HCT116 (cell line): ENCODE measurements at regions not wholly inside any gene's neighbourhood (a gene's known extent, or its start where the extent isn't known, plus 50 kb on each side); places are given as distances from the start of the nearest gene placed in this dataset.

Experiments
- ATAC-seq: fragments of 200-7000 bp; cut with Tn5 transposase; 2 replicates; pipeline ENCODE4 v1.9.1; 2020; ENCODE audit warnings: mild to moderate bottlenecking, moderate library complexity
- BruUV-seq: library from RNA; stranded (reverse); fragments of 400-500 nt; replicated peaks from 2 replicates; lab custom pipeline; 2021; lab: Mats Ljungman, UMichigan
- CTCF ChIA-PET: fragments of 300-600 bp; sonication (Branson Sonifier 250); formaldehyde crosslinking; loops from one replicate; lab custom pipeline; 2021; ENCODE audit warnings: antibody characterized with exemption; lab: Charles Lee
- POLR2A ChIA-PET: fragments of 300-600, 350-600 bp; sonication (Branson Sonifier 250); formaldehyde crosslinking; loops from one replicate; lab custom pipeline; 2021; ENCODE audit warnings: antibody characterized with exemption; lab: Charles Lee
- RAD21 ChIA-PET, 2 experiments: fragments of 300-600 bp; sonication (Branson Sonifier 250); formaldehyde crosslinking; loops; one replicate each; lab custom pipeline; 2023; ENCODE audit warnings: low total read pairs in 2 of 2; ENCODE audit not compliant: uncharacterized antibody in 2 of 2, unreplicated experiment in 2 of 2, low non-redundant PET in 1 of 2; lab: Charles Lee
- DNase-seq: peaks from one replicate; pipeline ENCODE4 v3.0.0-alpha.2; 2010; ENCODE audit warnings: low read depth, low spot score
- H2AFZ ChIP-seq: fragments of 200-600 bp; shearing (Covaris generic), sonication (generic); 2 replicates; pipeline ENCODE4 v1.6.1; 2017; ENCODE audit warnings: low read depth, mixed run types, mixed read lengths, antibody characterized with exemption, low read length; ENCODE audit not compliant: poor library complexity, severe bottlenecking
- H3K27ac ChIP-seq: 2 replicates; pipeline ENCODE4 v1.5.1; 2012; ENCODE audit warnings: low read depth, low read length
- H3K27me3 ChIP-seq: fragments of 200-600 bp; sonication (generic); 2 replicates; pipeline ENCODE4 v1.6.1; 2016; ENCODE audit warnings: mixed run types, low read length, mixed read lengths; ENCODE audit not compliant: insufficient read depth
- H3K36me3 ChIP-seq, 2 experiments: fragments of 200-500 bp in 1 of 2; fragments of 200-600 bp in 1 of 2; sonication (Bioruptor generic) in 1 of 2; sonication (generic) in 1 of 2; 2 replicates each; pipeline versions ENCODE4 v1.5.1 to v1.6.1; 2014 to 2016; ENCODE audit warnings: low read length in 2 of 2, inconsistent platforms in 1 of 2, mixed read lengths in 1 of 2, mixed run types in 1 of 2; ENCODE audit not compliant: insufficient read depth in 2 of 2, control insufficient read depth in 1 of 2
- H3K4me1 ChIP-seq, 2 experiments: fragments of 200-600 bp in 1 of 2; sonication (generic) in 1 of 2; 2 replicates each; pipeline versions ENCODE4 v1.5.1 to v1.6.1; 2012 to 2017; ENCODE audit warnings: low read length in 2 of 2, inconsistent platforms in 1 of 2, mild to moderate bottlenecking in 1 of 2, mixed read lengths in 1 of 2, mixed run types in 1 of 2, moderate library complexity in 1 of 2; ENCODE audit not compliant: insufficient read depth in 2 of 2, control insufficient read depth in 1 of 2
- H3K4me2 ChIP-seq: fragments of 200-600 bp; sonication (generic); 2 replicates; pipeline ENCODE4 v1.6.1; 2017; ENCODE audit warnings: mixed run types, low read length, mixed read lengths
- H3K4me3 ChIP-seq, 2 experiments: fragments of 200-600 bp in 1 of 2; sonication (generic) in 1 of 2; replicated peaks in 1 of 2; 2 replicates each; pipeline ENCODE4 v1.5.1; 2011 to 2016; ENCODE audit warnings: low read length in 2 of 2, control low read depth in 1 of 2, low read depth in 1 of 2, mild to moderate bottlenecking in 1 of 2, mixed read lengths in 1 of 2, mixed run types in 1 of 2
- H3K79me2 ChIP-seq: fragments of 200-600 bp; sonication (generic); 2 replicates; pipeline ENCODE4 v1.6.1; 2017; ENCODE audit warnings: mild to moderate bottlenecking, mixed run types, low read length, moderate library complexity, mixed read lengths; ENCODE audit not compliant: insufficient read depth
- H3K9ac ChIP-seq: fragments of 200-600 bp; sonication (generic); 2 replicates; pipeline ENCODE4 v1.6.1; 2016; ENCODE audit warnings: low read length, mixed read lengths
- H3K9me2 ChIP-seq: fragments of 200-600 bp; sonication (generic), shearing (Covaris generic); 2 replicates; pipeline ENCODE4 v1.6.1; 2017; ENCODE audit warnings: mixed run types, mild to moderate bottlenecking, moderate library complexity; ENCODE audit not compliant: insufficient read depth
- H3K9me3 ChIP-seq, 2 experiments: fragments of 200-500 bp in 1 of 2; fragments of 200-600 bp in 1 of 2; sonication (Bioruptor generic) in 1 of 2; sonication (generic) in 1 of 2; 2 replicates each; pipeline ENCODE4 v1.6.1; 2014 to 2017; ENCODE audit warnings: low read length in 2 of 2, mixed read lengths in 2 of 2, inconsistent platforms in 1 of 2, low read depth in 1 of 2, mild to moderate bottlenecking in 1 of 2, mixed run types in 1 of 2, moderate library complexity in 1 of 2; ENCODE audit not compliant: control insufficient read depth in 1 of 2, insufficient read depth in 1 of 2
- H4K20me1 ChIP-seq: fragments of 200-600 bp; sonication (generic), shearing (Covaris generic); 2 replicates; pipeline ENCODE4 v1.6.1; 2017; ENCODE audit warnings: mixed run types, mild to moderate bottlenecking, moderate library complexity; ENCODE audit not compliant: insufficient read depth
- CBX3 ChIP-seq: IDR thresholded peaks from 2 replicates; pipeline ENCODE4 v1.6.1; 2012; ENCODE audit warnings: low read depth
- CTCF ChIP-seq, 3 experiments: fragments of 200-600 bp in 1 of 3; sonication (generic) in 1 of 3; IDR thresholded peaks in 2 of 3; conservative IDR thresholded peaks in 1 of 3; 2 replicates each; pipeline ENCODE4 v1.5.1; 2012 to 2017; ENCODE audit warnings: low read depth in 2 of 3, low read length in 2 of 3, antibody characterized with exemption in 1 of 3, borderline replicate concordance in 1 of 3, control low read depth in 1 of 3, mild to moderate bottlenecking in 1 of 3, mixed read lengths in 1 of 3, mixed run types in 1 of 3, moderate library complexity in 1 of 3; ENCODE audit not compliant: insufficient read depth in 1 of 3
- EGR1 ChIP-seq: IDR thresholded peaks from 2 replicates; pipeline ENCODE4 v1.6.1; 2012; ENCODE audit warnings: low read depth
- ELF1 ChIP-seq: IDR thresholded peaks from 2 replicates; pipeline ENCODE4 v1.6.1; 2012; ENCODE audit warnings: low read depth, borderline replicate concordance
- EZH2 ChIP-seq: fragments of 200-600 bp; sonication (generic); IDR thresholded peaks from 2 replicates; pipeline ENCODE4 v1.6.1; 2017; ENCODE audit warnings: antibody characterized with exemption, mixed run types
- EZH2phosphoT487 ChIP-seq: fragments of 200-600 bp; IDR thresholded peaks from 2 replicates; pipeline ENCODE4 v1.6.1; 2018; ENCODE audit warnings: antibody characterized with exemption, borderline replicate concordance
- FOSL1 ChIP-seq: IDR thresholded peaks from 2 replicates; pipeline ENCODE4 v1.6.1; 2012; ENCODE audit warnings: low read depth
- POLR2AphosphoS5 ChIP-seq: IDR thresholded peaks from 2 replicates; pipeline ENCODE4 v1.6.1; 2011; ENCODE audit warnings: mild to moderate bottlenecking, low read depth, low read length, moderate library complexity
- RAD21 ChIP-seq: IDR thresholded peaks from 2 replicates; pipeline ENCODE4 v1.6.1; 2012; ENCODE audit warnings: low read depth, mild to moderate bottlenecking
- REST ChIP-seq: IDR thresholded peaks from 2 replicates; pipeline ENCODE4 v1.6.1; 2012; ENCODE audit warnings: low read depth
- SIN3A ChIP-seq: IDR thresholded peaks from 2 replicates; pipeline ENCODE4 v1.6.1; 2012; ENCODE audit warnings: low read depth
- SP1 ChIP-seq: IDR thresholded peaks from 2 replicates; pipeline ENCODE4 v1.6.1; 2012; ENCODE audit warnings: low read depth
- SRF ChIP-seq: IDR thresholded peaks from 2 replicates; pipeline ENCODE4 v1.6.1; 2012; ENCODE audit warnings: low read depth
- TCF7L2 ChIP-seq: IDR thresholded peaks from 2 replicates; pipeline ENCODE4 v1.7.0; 2011; ENCODE audit warnings: borderline replicate concordance, inconsistent platforms; ENCODE audit not compliant: insufficient read depth, insufficient read length; ENCODE audit errors: extremely low read depth
- YY1 ChIP-seq: IDR thresholded peaks from 2 replicates; pipeline ENCODE4 v1.6.1; 2011; ENCODE audit warnings: low read length, low read depth, moderate library complexity, mild to moderate bottlenecking; ENCODE audit not compliant: insufficient replicate concordance; ENCODE audit errors: extremely low read depth
- ZBTB33 ChIP-seq: IDR thresholded peaks from 2 replicates; pipeline ENCODE4 v1.6.1; 2011; ENCODE audit warnings: mild to moderate bottlenecking, low read length, moderate library complexity; ENCODE audit not compliant: insufficient replicate concordance; ENCODE audit errors: extremely low read depth
- ZNF274 ChIP-seq: fragments of 200-500 bp; sonication (Bioruptor generic); IDR thresholded peaks from 2 replicates; pipeline ENCODE4 v1.6.1; 2014; ENCODE audit warnings: mild to moderate bottlenecking, low read depth, low read length, inconsistent platforms
- intact Hi-C: fragments of 100-400 bp; cut with micrococcal nuclease; formaldehyde crosslinking; loops from 2 replicates; pipeline ENCODE4 v1.10.0; 2022
- TF ChIP-seq, protein P1 (sequence below): IDR thresholded peaks from 2 replicates; pipeline ENCODE4 v1.6.1; 2012
- TF ChIP-seq, protein P2 (sequence below): IDR thresholded peaks from 2 replicates; pipeline ENCODE4 v1.6.1; 2012

DNA sequence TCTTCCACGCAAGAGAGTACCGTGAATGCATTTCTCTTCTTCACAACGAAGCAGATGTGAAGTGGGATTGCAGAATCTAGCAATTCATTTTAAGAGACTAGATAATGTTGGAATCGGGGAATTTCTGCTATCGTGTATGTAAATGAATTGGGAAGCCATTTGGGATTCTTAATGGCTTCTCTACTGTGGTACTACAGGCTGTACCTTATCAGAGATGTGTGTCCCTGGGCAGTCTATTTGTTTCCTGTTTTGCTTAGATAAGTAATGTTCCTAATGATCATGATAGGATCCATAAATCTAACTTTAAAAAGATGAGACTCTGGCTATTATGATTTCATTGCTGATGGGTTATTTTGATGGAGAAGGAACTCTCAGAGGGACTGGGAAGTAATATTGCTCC is 320.6 kb downstream of the REEP3 start:
- TF ChIP-seq SRF (no peak), ZBTB33 (no peak), ZNF274 (no peak), POLR2AphosphoS5 (no peak), CBX3 (no peak), EZH2 (no peak), SIN3A (no peak), FOSL1 (no peak), TCF7L2 (no peak), SP1 (no peak), REST (no peak), RAD21 (no peak), ELF1 (no peak), CTCF (IDR thresholded peaks at IDR 0.05 in 2 of 3, conservative IDR thresholded peaks at IDR 0.05 in 1 of 3; ENCODE audit: borderline replicate concordance in 1 of 3, insufficient read depth in 1 of 3, low read depth in 2 of 3, low read length in 2 of 3) (no peak), EGR1 (no peak), EZH2phosphoT487 (no peak), YY1 (no peak)
- TF ChIP-seq, protein P1, sequence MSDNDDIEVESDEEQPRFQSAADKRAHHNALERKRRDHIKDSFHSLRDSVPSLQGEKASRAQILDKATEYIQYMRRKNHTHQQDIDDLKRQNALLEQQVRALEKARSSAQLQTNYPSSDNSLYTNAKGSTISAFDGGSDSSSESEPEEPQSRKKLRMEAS = no peak
- TF ChIP-seq, protein P2, sequence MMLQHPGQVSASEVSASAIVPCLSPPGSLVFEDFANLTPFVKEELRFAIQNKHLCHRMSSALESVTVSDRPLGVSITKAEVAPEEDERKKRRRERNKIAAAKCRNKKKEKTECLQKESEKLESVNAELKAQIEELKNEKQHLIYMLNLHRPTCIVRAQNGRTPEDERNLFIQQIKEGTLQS = no peak
- Histone ChIP-seq H3K9me3 (no peaks in the 10 kb centered on the region), H3K4me3 (no peak overlapping the region), H2AFZ (no peak overlapping the region), H3K9ac (no peak overlapping the region), H3K36me3 (no peaks in the 10 kb centered on the region), H3K27me3 (peaks cover 25% of the 10 kb centered on the region), H3K4me1 (no peaks in the 10 kb centered on the region), H3K9me2 (no peaks in the 10 kb centered on the region), H3K79me2 (no peaks in the 10 kb centered on the region), H3K27ac (no peak overlapping the region), H3K4me2 (no peak overlapping the region), H4K20me1 (no peaks in the 10 kb centered on the region)
- ChIA-PET RAD21 (no interaction called here), POLR2A (no interaction called here), CTCF (no interaction called here)
- intact Hi-C loops = no loop called here
- BruUV-seq = no TSS peak
- ATAC-seq (no peak), DNase-seq (no peak)
